GM12872 (cell line): ENCODE measurements at regions not wholly inside any gene's neighbourhood (a gene's known extent, or its start where the extent isn't known, plus 50 kb on each side); places are given as distances from the start of the nearest gene placed in this dataset.

Source experiments
- CTCF ChIP-seq: IDR thresholded peaks from 3 replicates; pipeline ENCODE4 v1.5.1; 2011; ENCODE audit warnings: low read depth, mild to moderate bottlenecking, low read length, moderate library complexity; ENCODE audit not compliant: insufficient read depth

DNA sequence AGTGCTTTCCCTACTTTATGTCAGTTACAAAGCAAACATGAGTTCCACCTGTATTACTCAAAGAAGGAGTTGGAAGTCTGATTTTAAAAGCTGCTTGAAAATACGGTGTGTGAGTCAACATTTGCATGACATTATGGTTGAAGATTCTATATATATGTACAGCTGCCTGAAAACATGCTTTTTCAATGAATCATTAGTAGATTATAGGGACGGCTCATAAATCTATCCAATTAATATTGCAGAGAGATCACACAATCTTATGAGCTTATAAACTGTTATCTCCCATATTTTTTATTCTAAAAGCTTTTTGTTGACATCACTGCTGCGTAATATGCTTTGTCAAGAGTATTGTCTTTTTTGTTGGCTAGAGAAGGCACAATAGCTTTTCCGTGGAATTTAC is 873.8 kb downstream of the SLITRK6 start:
- no peak for TF ChIP-seq CTCF

DNA sequence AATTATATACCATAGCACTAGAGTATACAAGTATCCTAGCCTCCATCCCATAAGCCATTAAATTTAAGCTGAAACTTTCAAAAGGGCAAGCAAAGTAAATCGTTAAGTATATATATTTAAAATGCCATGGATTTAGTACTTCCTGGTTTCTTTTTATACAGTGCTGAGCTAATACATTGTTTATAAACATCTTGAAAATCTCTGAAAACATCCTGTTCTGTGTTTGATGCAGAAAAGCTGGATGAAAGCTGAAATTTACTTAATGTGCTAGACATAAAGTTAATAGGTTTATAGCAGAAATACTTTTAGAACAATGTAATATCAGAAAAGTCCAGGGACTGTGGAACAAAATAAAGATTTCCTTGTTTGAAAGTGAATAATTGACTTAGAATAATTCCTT is 875.4 kb downstream of the SLITRK6 start:
- TF ChIP-seq CTCF = no peak

- no peak for TF ChIP-seq CTCF
These were observed 881.9 kb downstream of the SLITRK6 start for GRCh38 chr13:84917252-84917878.

- no peak for TF ChIP-seq CTCF
These were observed 886.5 kb downstream of the SLITRK6 start for GRCh38 chr13:84912720-84913119.

DNA sequence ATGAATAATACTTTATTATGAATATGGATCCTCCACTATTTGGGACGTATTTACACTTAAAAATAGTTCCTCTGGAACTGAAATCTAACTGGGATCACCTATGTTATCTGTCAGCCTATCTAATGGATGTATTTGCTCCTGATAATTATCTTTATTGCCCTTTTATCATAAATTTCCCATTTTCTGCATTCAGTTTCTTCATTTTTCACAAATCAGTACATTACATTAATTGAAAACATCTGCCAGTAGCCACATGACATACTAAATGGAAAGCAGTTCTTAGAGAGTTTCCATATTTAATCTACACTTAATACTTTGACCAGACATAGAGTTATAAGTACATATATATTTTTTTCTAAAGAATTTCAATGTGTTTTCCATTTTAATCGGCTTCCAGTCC is 888.8 kb downstream of the SLITRK6 start:
- TF ChIP-seq CTCF = no peak

- no peak for TF ChIP-seq CTCF
These were observed 895.8 kb downstream of the SLITRK6 start for GRCh38 chr13:84903391-84903790.

- no peak for TF ChIP-seq CTCF
These were observed 897.0 kb downstream of the SLITRK6 start for GRCh38 chr13:84902243-84902642.
